H7 (cell line): ENCODE measurements at regions not wholly inside any gene's neighbourhood (a gene's known extent, or its start where the extent isn't known, plus 50 kb on each side); places are given as distances from the start of the nearest gene placed in this dataset.

Experiments
- DNase-seq: peaks from one replicate; pipeline ENCODE4 v3.0.0; 2012
- H3K27me3 ChIP-seq: 2 replicates; pipeline ENCODE4 v1.6.0; 2011; ENCODE audit warnings: mild to moderate bottlenecking, low read length; ENCODE audit not compliant: control insufficient read depth, insufficient read depth
- H3K36me3 ChIP-seq: replicated peaks from 2 replicates; pipeline ENCODE4 v1.5.1; 2011; ENCODE audit warnings: low read length; ENCODE audit not compliant: control insufficient read depth, insufficient read depth
- H3K4me3 ChIP-seq: 2 replicates; pipeline ENCODE4 v1.5.1; 2011; ENCODE audit warnings: low read depth, mild to moderate bottlenecking, control low read depth, low read length, moderate library complexity; ENCODE audit not compliant: insufficient read depth

DNA sequence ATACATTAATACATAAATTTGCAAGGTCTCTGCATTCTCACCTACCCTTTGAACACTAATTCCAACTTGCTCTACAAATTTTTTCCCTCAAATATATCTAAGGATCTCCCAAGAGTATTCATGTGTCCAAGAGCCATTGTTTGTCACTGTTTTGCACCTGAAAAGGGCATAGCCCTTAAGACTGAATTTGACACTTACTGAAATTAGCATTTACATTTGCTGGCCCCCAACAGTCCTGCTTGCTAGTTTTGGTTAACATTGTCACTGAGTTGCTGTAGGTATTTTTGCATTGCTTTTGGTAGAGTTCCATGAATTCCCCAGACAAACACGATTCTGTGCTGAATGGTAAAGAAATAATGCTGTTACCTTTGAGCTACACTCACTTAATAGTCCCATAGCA lies 57.3 kb downstream of the KCNA4 start:
- DNase-seq = no peak

GRCh38 chr11:29957431-29957830 lies 59.4 kb downstream of the KCNA4 start:
- H3K4me3 ChIP-seq = no peak overlapping the region
- no peaks in the 10 kb centered on the region for H3K36me3 ChIP-seq
- DNase-seq = no peak

More for the DNA sequence above, 57.3 kb downstream of the KCNA4 start:
- no peaks in the 10 kb centered on the region for H3K27me3 ChIP-seq
- no peak overlapping the region for H3K4me3 ChIP-seq
- no peaks in the 10 kb centered on the region for H3K36me3 ChIP-seq

GRCh38 chr11:29956076-29956556 lies 60.7 kb downstream of the KCNA4 start:
- H3K27me3 ChIP-seq = no peaks in the 10 kb centered on the region
- no peak overlapping the region for H3K4me3 ChIP-seq
- H3K36me3 ChIP-seq = no peaks in the 10 kb centered on the region
- DNase-seq = no peak

More at GRCh38 chr11:29957431-29957830, 59.4 kb downstream of the KCNA4 start:
- no peaks in the 10 kb centered on the region for H3K27me3 ChIP-seq

DNA sequence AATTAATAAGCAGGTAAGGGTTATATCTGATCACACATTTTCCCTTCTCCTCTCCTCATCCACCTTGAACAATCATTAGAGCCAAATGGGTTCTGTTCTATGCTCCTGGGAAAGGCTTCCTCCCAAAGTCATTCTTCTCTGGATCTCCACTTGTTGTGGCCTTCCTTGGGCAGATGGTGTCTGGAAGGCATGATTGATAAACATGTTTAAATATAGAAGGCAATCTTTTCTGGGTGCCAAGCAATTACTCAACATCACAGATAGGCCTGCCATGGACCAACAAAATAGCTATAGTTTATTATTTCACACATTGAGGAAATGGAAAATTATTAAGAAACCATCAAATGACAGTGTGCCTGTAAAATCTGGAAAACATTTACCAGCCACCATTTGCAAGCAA lies 73.5 kb downstream of the KCNA4 start:
- H3K4me3 ChIP-seq = no peak overlapping the region
- no peaks in the 10 kb centered on the region for H3K27me3 ChIP-seq
- H3K36me3 ChIP-seq = no peaks in the 10 kb centered on the region

DNA sequence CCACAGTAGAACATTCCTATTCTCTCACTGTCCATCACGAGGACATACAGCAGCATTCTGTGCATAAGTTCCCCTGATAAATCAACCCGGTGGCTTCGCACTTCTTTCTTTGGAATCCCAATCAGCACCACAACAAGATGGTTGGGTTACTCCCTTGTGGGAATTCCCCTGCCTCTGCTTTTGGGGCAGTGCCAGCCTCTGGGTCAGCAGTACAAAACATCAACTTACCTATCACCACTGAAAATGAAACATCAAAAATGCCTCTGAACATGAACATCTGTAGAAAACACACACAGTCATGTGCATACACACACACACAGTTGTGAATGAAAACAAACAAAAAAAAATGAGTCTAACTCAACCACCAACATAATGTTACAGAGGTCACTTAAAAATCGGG lies 79.3 kb downstream of the KCNA4 start:
- no peaks in the 10 kb centered on the region for H3K36me3 ChIP-seq
- DNase-seq = no peak
- H3K4me3 ChIP-seq = no peak overlapping the region
- no peaks in the 10 kb centered on the region for H3K27me3 ChIP-seq

More for the DNA sequence above, 73.5 kb downstream of the KCNA4 start:
- DNase-seq = no peak

DNA sequence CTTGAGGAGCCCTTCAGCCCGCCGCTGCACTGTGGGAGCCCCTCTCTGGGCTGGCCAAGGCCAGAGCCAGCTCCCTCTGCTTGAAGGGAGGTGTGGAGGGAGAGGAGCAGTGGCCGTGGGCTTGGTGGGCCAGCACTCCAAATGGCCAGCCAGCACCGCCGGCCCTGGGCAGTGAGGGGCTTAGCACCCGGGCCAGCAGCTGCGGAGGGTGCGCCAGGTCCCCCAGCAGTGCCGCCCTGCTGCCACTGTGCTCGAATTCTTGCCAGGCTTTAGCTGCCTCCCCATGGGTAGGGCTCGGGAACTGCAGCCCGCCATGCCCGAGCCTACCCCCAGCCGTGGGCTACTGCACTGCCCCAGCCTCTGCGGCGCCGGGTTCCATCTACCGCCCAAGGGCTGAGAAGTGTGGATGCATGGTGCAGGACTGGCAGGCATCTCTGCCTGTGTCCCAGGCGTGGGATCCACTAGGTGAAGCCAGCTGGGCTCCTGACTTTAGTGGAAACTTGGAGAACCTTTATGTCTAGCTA lies 82.7 kb downstream of the KCNA4 start:
- DNase-seq = no peak
- Histone ChIP-seq H3K36me3 (no peaks in the 10 kb centered on the region), H3K4me3 (no peak overlapping the region), H3K27me3 (no peaks in the 10 kb centered on the region)

- DNase-seq = no peak
- H3K27me3 ChIP-seq = no peaks in the 10 kb centered on the region
- H3K4me3 ChIP-seq = no peak overlapping the region
- H3K36me3 ChIP-seq = no peaks in the 10 kb centered on the region
These were observed 100.8 kb downstream of the KCNA4 start for GRCh38 chr11:29916040-29916439.

- Histone ChIP-seq H3K4me3 (no peak overlapping the region), H3K36me3 (no peaks in the 10 kb centered on the region), H3K27me3 (no peaks in the 10 kb centered on the region)
- no peak for DNase-seq
These were observed 102.5 kb downstream of the KCNA4 start for GRCh38 chr11:29914203-29914930.

DNA sequence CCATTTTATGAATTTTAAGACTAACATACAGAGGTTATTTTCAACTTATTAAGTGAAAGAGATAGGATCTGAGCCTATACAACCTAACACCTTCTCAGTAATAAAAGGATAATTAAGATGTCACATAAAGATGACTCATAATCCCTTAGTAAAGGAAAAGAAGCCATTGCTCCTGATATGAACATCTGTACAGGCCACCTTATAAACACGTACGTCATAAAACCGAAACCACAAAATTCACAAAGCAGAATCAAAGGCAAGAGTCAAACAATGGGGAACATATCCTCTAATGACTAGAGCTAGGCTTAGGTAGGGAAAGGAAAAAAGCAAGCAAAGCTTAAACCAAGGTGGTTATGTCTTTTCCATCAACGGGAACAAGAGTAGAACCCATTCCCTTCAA lies 103.5 kb downstream of the KCNA4 start:
- no peaks in the 10 kb centered on the region for H3K36me3 ChIP-seq
- H3K4me3 ChIP-seq = no peak overlapping the region
- no peak for DNase-seq
- H3K27me3 ChIP-seq = no peaks in the 10 kb centered on the region

- no peak for DNase-seq
- Histone ChIP-seq H3K27me3 (no peaks in the 10 kb centered on the region), H3K36me3 (no peaks in the 10 kb centered on the region), H3K4me3 (no peak overlapping the region)
These were observed 116.4 kb downstream of the KCNA4 start for GRCh38 chr11:29900382-29900781.

DNA sequence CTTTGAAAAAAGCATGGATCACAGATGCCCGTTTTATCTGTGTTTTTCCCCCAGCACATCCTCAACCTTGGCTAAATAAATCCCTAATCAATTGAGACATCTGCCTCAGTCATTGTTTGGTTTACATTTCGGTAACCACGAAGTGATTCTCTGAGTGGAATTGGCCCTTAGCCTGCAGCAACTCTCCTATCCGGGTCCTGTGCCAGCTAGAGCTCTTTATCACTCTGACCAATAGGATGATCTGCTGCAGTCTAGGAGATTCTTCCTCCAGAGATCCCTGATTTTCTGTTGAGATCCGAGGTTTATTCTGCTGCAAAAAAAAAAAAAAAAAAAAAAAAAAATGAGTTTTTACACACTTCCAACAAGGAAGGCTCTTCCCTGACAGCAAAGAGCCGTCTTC lies 137.3 kb downstream of the KCNA4 start:
- H3K36me3 ChIP-seq = no peaks in the 10 kb centered on the region
- DNase-seq = no peak
- H3K27me3 ChIP-seq = no peaks in the 10 kb centered on the region
- H3K4me3 ChIP-seq = no peak overlapping the region

DNA sequence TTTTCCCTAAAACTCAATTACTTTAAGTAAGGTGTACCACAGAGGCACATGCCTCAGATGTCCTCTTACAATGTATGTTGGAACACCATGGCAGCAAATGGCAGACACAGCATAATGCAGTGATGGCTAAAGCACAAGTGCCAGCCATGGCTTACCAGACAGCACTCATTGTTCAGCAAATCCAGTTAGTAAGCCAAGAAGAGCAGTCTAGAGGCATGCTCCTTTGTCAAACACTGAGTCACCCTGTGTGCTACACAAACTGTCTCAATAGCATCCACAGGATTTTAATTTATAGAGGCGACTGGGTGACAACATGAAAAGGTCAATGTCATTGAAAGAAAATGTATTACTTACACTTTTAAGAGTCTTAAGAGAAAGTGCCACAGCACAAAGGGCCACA lies 140.6 kb downstream of the KCNA4 start:
- Histone ChIP-seq H3K36me3 (no peaks in the 10 kb centered on the region), H3K4me3 (no peak overlapping the region), H3K27me3 (no peaks in the 10 kb centered on the region)
- DNase-seq = no peak

DNA sequence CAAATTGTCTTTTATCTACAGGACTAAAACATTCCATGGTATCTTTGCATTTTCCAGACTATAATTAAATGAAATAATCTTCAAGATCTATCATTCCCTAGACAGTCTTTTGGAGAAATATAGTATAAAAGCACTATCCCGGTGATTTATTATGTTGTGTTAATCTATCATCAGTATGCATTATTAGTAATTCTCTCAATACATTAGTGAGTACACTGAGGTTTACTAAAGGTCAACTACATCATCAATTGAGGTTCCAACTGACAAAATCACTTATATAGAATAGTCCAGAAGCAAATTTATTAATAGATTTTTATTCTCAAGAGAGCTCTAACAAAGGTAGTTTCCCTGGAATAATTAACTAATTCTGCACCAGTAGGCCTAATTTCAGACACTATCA lies 169.6 kb downstream of the KCNA4 start:
- Histone ChIP-seq H3K4me3 (no peak overlapping the region), H3K27me3 (no peaks in the 10 kb centered on the region), H3K36me3 (no peaks in the 10 kb centered on the region)
- DNase-seq = no peak

DNA sequence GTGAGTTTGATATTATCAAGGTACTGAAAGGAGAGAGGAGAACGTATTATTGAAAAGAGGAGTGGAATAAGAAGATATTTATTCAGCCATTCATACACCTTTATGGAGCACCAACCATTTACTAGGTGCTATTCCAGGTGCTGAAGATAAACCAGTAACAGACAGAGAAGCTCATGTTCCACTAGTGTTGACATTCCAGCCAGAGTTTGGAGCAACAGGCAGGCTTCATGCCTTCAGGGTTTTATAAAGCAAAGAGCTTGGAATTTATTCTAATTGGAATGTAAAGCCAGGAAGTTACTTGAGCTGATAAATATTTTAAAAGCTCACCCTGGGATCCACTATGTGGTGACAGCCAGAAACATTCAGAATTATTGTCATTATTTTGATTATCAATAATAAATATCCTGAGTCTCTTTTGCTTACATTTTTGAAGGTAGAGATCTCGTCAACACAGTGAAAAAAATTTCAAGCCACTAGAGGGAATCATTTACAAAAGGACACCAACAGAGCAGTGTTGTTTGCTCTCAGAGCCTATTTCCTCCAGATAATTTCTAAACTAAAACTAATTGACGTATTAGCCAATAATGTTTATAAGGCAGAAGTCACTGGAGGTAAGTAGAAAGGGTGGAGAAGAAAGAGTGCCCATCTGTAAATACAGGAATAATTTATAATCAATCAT lies 172.0 kb downstream of the KCNA4 start:
- DNase-seq = no peak
- H3K4me3 ChIP-seq = no peak overlapping the region
- no peaks in the 10 kb centered on the region for H3K36me3 ChIP-seq
- H3K27me3 ChIP-seq = no peaks in the 10 kb centered on the region

- no peaks in the 10 kb centered on the region for H3K36me3 ChIP-seq
These were observed 172.8 kb downstream of the KCNA4 start for GRCh38 chr11:29844031-29844430.

More at GRCh38 chr11:29844031-29844430, 172.8 kb downstream of the KCNA4 start:
- no peak for DNase-seq
- Histone ChIP-seq H3K27me3 (no peaks in the 10 kb centered on the region), H3K4me3 (no peak overlapping the region)
